K562 (cell line): ENCODE measurements at regions not wholly inside any gene's neighbourhood (a gene's known extent, or its start where the extent isn't known, plus 50 kb on each side); places are given as distances from the start of the nearest gene placed in this dataset.

Experiments used
- ATAC-seq: fragments of 200-7000 bp; cut with Tn5 transposase; 3 replicates; pipeline ENCODE4 v1.9.1; 2020; ENCODE audit warnings: moderate library complexity
- BruUV-seq: library from RNA; stranded (reverse); fragments of 400-500 nt; replicated peaks from 2 replicates; lab custom pipeline; 2021; lab: Mats Ljungman, UMichigan
- CTCF ChIA-PET: fragments of 300-600 bp; formaldehyde crosslinking; extraction: SDS; loops from one replicate; lab custom pipeline; 2021; ENCODE audit warnings: low intra/inter-chr PET ratio; lab: Yijun Ruan, JAX
- POLR2A ChIA-PET: fragments of 300-600, 350-650 bp; sonication (Branson Sonifier 250); formaldehyde crosslinking; extraction: SDS; loops from one replicate; lab custom pipeline; 2021; ENCODE audit warnings: antibody characterized with exemption, inconsistent platforms; lab: Yijun Ruan, JAX
- DNase-seq, 4 experiments: peaks; one replicate each; pipeline versions ENCODE4 v3.0.0 to v3.0.0-alpha.2; 2011 to 2018; ENCODE audit warnings: low spot score in 3 of 4, mixed read lengths in 3 of 4; ENCODE audit errors: extremely low read depth in 1 of 4
- FAIRE-seq: peaks from 2 replicates; lab custom pipeline; 2011; peaks lifted over from hg19 to GRCh38; lab: Jason Lieb, UNC
- H2AFZ ChIP-seq: 2 replicates; pipeline ENCODE4 v1.6.0; 2011; ENCODE audit warnings: low read depth, low read length, control low read depth, inconsistent platforms
- H3K27ac ChIP-seq: fragments of 200-600 bp; 3 replicates; pipeline ENCODE4 v1.8.0; 2011; ENCODE audit warnings: low read depth, mild to moderate bottlenecking, control low read depth, inconsistent platforms, low read length, moderate library complexity, mixed read lengths; ENCODE audit errors: extremely low read depth
- H3K27me3 ChIP-seq, 2 experiments: fragments of 300-600 bp in 1 of 2; 2 replicates in 1 of 2; 3 replicates in 1 of 2; pipeline versions ENCODE4 v1.6.0 to v1.8.0; 2011; ENCODE audit warnings: inconsistent platforms in 2 of 2, low read length in 2 of 2, mild to moderate bottlenecking in 1 of 2, mixed read lengths in 1 of 2, moderate library complexity in 1 of 2; ENCODE audit not compliant: control insufficient read depth in 2 of 2, insufficient read depth in 2 of 2
- H3K36me3 ChIP-seq: fragments of 300-600 bp; 3 replicates; pipeline ENCODE4 v1.8.0; 2011; ENCODE audit warnings: mild to moderate bottlenecking, low read length, inconsistent platforms; ENCODE audit not compliant: control insufficient read depth, insufficient read depth
- H3K4me1 ChIP-seq, 2 experiments: fragments of 200-600 bp in 1 of 2; replicated peaks in 1 of 2; 2 replicates in 1 of 2; 3 replicates in 1 of 2; pipeline versions ENCODE4 v1.5.1 to v1.8.0; 2011; ENCODE audit warnings: inconsistent platforms in 2 of 2, low read length in 2 of 2, mild to moderate bottlenecking in 1 of 2, mixed read lengths in 1 of 2, moderate library complexity in 1 of 2; ENCODE audit not compliant: control insufficient read depth in 2 of 2, insufficient read depth in 2 of 2
- H3K4me2 ChIP-seq: 2 replicates; pipeline ENCODE4 v1.6.1; 2011; ENCODE audit warnings: low read length, control low read depth, inconsistent platforms, mixed read lengths; ENCODE audit not compliant: insufficient read depth
- H3K4me3 ChIP-seq: fragments of 200-600 bp; sonication (generic), shearing (Covaris generic); 2 replicates; pipeline ENCODE4 v1.5.1; 2016; ENCODE audit warnings: control low read depth, inconsistent platforms
- H3K79me2 ChIP-seq: fragments of 200-600 bp; 3 replicates; pipeline ENCODE4 v1.8.0; 2011; ENCODE audit warnings: low read length, inconsistent platforms; ENCODE audit not compliant: control insufficient read depth, insufficient read depth
- H3K9ac ChIP-seq, 2 experiments: 2 replicates each; pipeline versions ENCODE4 v1.6.0 to v1.6.1; 2011; ENCODE audit warnings: low read depth in 2 of 2, low read length in 2 of 2, control low read depth in 1 of 2, inconsistent platforms in 1 of 2, mild to moderate bottlenecking in 1 of 2, mixed read lengths in 1 of 2; ENCODE audit not compliant: insufficient read depth in 1 of 2
- H3K9me1 ChIP-seq: one replicate; pipeline ENCODE4 v1.6.0; 2011; ENCODE audit warnings: inconsistent platforms, mild to moderate bottlenecking, low read length, moderate library complexity; ENCODE audit not compliant: control insufficient read depth, insufficient read depth
- H3K9me3 ChIP-seq: replicated peaks from 2 replicates; pipeline ENCODE4 v1.5.1; 2011; ENCODE audit warnings: low read depth, low read length, inconsistent platforms; ENCODE audit not compliant: control insufficient read depth, insufficient read depth
- H4K20me1 ChIP-seq: replicated peaks from 2 replicates; pipeline ENCODE4 v1.6.1; 2011; ENCODE audit warnings: low read length, inconsistent platforms, mixed read lengths; ENCODE audit not compliant: control insufficient read depth, insufficient read depth
- GATAD2A ChIP-seq: fragments of 450-650 bp; IDR thresholded peaks from 2 replicates; pipeline ENCODE4 v1.6.1; 2017
- KAT7 ChIP-seq: sonication (generic); formaldehyde crosslinking; IDR thresholded peaks from 2 replicates; pipeline ENCODE4 v1.8.0; 2022; ENCODE audit warnings: missing genetic modification reagents, mild to moderate bottlenecking, borderline replicate concordance
- PHF8 ChIP-seq: fragments of 200-600 bp; sonication (generic); IDR thresholded peaks from 2 replicates; pipeline ENCODE4 v1.6.1; 2012; ENCODE audit warnings: mixed run types, mild to moderate bottlenecking, inconsistent platforms, low read length, moderate library complexity, borderline replicate concordance
- POLR2AphosphoS2 ChIP-seq: IDR thresholded peaks from 2 replicates; pipeline ENCODE4 v1.6.1; 2012; ENCODE audit warnings: low read length, improper control_type of control experiment
- SMAD1 ChIP-seq: fragments of 150-350 bp; IDR thresholded peaks from 2 replicates; pipeline ENCODE4 v1.6.1; 2014; ENCODE audit warnings: low read length, low read depth; ENCODE audit not compliant: partially characterized antibody
- SRSF9 ChIP-seq: fragments of 200-400 bp; formaldehyde crosslinking; IDR thresholded peaks from 2 replicates; pipeline ENCODE4 v1.6.1; 2017; ENCODE audit warnings: low read depth, low read length, borderline replicate concordance
- TAF7 ChIP-seq: fragments of 450-650 bp; IDR thresholded peaks from 2 replicates; pipeline ENCODE4 v1.6.1; 2016; ENCODE audit warnings: missing genetic modification characterization, missing compliant biosample characterization
- TBP ChIP-seq: optimal IDR thresholded peaks from 2 replicates; pipeline ENCODE3; 2011; ENCODE audit warnings: low read depth, low read length, improper control_type of control experiment
- ZNF57 ChIP-seq: fragments of 450-650 bp; formaldehyde crosslinking; IDR thresholded peaks from 2 replicates; pipeline ENCODE4 v1.4.0; 2020; ENCODE audit warnings: mild to moderate bottlenecking, moderate library complexity
- ZNF785 ChIP-seq: fragments of 250-450 bp; sonication (Bioruptor Pico); IDR thresholded peaks from 2 replicates; pipeline ENCODE4 v1.4.0; 2020; ENCODE audit warnings: mild to moderate bottlenecking
- WGBS: fragments of 100-300 bp; shearing (Covaris generic); methylation state at CpG from one replicate; pipeline ENCODE4 v1.1.6; 2016; ENCODE audit warnings: low coverage, mixed read lengths; ENCODE audit not compliant: insufficient coverage; ENCODE audit errors: missing lambda C conversion rate; 5-methylcytosine and 5-hydroxymethylcytosine counted together
- in situ Hi-C: fragments of 300-500 bp; cut with MboI; formaldehyde crosslinking; loops from 4 replicates; pipeline ENCODE4 v1.15.0; 2018; ENCODE audit warnings: inconsistent platforms, mixed read lengths
- intact Hi-C: fragments of 100-400 bp; cut with micrococcal nuclease; formaldehyde crosslinking; loops from 2 replicates; pipeline ENCODE4 v1.14.2; 2022
- TF ChIP-seq, protein P1 (sequence below): fragments of 450-650 bp; IDR thresholded peaks from 2 replicates; pipeline ENCODE4 v1.6.1; 2016; ENCODE audit warnings: borderline replicate concordance

DNA sequence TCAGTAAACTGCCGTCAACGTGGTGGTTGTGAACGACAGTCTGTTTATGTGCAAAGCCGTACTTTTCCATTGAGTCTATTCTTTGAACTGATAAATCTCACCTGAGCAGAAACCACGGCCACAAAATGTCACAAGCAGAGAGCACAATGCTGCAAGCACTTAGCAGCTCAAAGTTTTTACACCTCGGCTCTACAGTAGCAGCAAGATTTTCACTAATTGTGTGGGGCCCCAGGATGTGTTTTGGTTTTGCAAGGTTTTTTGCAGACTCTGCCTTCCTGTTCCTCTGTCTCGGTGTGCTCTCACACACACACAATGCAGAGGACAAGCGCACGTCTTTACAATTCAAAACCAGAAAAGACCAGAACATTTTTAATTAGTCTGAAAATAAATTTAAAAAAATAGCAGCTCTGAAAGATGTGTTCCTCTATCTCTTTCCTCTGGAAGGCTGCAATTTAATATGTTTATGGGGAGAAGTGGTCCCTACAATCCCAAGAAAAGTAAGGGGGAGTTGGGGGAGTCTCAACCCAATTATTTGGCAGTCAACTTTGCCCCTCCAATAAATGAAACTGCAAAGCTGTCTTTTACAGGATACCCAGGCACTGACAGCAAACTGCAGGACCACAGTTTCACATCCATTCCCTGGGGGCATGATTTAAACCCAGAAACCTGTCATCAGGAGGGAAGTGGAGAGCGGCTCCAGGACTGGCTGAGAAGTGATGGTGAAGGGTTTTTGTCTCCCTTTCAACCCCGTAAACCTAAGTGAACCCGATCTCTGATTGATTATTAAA is 73.8 kb upstream of the SFMBT2 start (continued):
- no peak for TF ChIP-seq SRSF9
- TF ChIP-seq GATAD2A: no peak
- no peak for TF ChIP-seq ZNF785 (CRISPR knock-in tag)

DNA sequence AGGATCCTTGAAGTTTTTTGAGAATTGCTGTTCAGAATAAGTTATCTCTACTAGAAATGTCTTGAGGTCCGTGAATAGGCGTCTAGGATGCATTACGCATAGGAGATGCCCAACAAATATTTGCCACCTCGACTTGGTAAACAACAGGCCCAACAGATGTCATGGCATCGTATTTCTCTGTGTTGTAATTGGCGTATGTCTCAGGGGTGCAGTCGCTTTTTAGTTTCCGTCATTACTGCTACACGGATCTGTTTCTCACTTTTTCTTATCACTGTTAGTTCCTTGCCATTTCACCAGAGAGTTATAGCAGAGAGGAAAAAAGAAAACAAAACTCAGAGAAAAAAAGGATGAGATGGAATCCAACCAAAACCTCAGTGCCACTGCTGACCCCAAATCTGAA is 73.0 kb upstream of the SFMBT2 start:
- no peak for ATAC-seq
- DNase-seq: no peak
- FAIRE-seq: no peak
- in situ Hi-C loops: no loop called here
- ChIA-PET POLR2A (no interaction called here), CTCF (no interaction called here)
- TF ChIP-seq SMAD1 (no peak), PHF8 (no peak), POLR2AphosphoS2 (no peak), KAT7 (no peak), TBP (no peak), TAF7 (tag) (no peak), ZNF57 (CRISPR knock-in tag) (no peak)
- TF ChIP-seq, protein P1, sequence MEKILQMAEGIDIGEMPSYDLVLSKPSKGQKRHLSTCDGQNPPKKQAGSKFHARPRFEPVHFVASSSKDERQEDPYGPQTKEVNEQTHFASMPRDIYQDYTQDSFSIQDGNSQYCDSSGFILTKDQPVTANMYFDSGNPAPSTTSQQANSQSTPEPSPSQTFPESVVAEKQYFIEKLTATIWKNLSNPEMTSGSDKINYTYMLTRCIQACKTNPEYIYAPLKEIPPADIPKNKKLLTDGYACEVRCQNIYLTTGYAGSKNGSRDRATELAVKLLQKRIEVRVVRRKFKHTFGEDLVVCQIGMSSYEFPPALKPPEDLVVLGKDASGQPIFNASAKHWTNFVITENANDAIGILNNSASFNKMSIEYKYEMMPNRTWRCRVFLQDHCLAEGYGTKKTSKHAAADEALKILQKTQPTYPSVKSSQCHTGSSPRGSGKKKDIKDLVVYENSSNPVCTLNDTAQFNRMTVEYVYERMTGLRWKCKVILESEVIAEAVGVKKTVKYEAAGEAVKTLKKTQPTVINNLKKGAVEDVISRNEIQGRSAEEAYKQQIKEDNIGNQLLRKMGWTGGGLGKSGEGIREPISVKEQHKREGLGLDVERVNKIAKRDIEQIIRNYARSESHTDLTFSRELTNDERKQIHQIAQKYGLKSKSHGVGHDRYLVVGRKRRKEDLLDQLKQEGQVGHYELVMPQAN: no peak
- no peaks in the 10 kb centered on the region for H3K9me1 ChIP-seq
- no peak overlapping the region for H3K4me3 ChIP-seq
- no TSS peak for BruUV-seq
- intact Hi-C loops: no loop called here
- no peak overlapping the region for H3K9ac ChIP-seq
- H4K20me1 ChIP-seq: no peaks in the 10 kb centered on the region; the same call in 1 of the 2 replicates
- H3K9me3 ChIP-seq: no peaks in the 10 kb centered on the region
- no peak overlapping the region for H3K4me2 ChIP-seq
- H3K36me3 ChIP-seq: no peaks in the 10 kb centered on the region
- H2AFZ ChIP-seq: no peak overlapping the region
- H3K27ac ChIP-seq: no peak overlapping the region
- 5% methylated on average over 9 of the region's 9 CpGs for WGBS
- H3K27me3 ChIP-seq: peaks cover 27 to 35% of the 10 kb centered on the region in 2 experiments
- H3K4me1 ChIP-seq: no peaks in the 10 kb centered on the region
- no peaks in the 10 kb centered on the region for H3K79me2 ChIP-seq
